DMS53 (cell line): ENCODE measurements at regions not wholly inside any gene's neighbourhood (a gene's known extent, or its start where the extent isn't known, plus 50 kb on each side); places are given as distances from the start of the nearest gene placed in this dataset.
"Not testable (repeated sequence)": the region's sequence is repeated elsewhere in the genome, so short reads cannot be mapped to it uniquely, and the experiment has no call there.

Source experiments
- DNase-seq: peaks from one replicate; lab custom pipeline; 2025; lab: John Stamatoyannopoulos, UW

DNA sequence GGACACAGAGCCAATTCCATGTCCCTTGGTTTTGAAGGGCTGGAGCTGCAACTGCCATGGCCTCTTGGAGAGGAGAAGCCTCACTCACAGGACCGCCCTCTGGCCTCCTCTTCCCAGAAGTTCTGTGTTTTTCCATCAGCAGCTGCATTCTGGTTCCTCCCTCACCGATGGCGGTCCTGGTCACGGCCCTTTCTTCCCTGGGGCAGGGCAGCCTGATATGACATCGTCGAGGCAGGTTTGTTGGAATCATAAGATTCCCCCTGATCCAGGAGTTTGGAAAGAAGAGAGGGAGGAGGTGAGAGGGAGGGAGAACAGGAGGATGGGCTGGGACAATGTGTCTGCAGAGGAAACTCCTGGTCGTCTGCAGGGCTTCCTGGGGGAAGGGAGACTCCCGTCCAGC is 82.7 kb upstream of the PDZD8 start:
- DNase-seq = no peak

DNA sequence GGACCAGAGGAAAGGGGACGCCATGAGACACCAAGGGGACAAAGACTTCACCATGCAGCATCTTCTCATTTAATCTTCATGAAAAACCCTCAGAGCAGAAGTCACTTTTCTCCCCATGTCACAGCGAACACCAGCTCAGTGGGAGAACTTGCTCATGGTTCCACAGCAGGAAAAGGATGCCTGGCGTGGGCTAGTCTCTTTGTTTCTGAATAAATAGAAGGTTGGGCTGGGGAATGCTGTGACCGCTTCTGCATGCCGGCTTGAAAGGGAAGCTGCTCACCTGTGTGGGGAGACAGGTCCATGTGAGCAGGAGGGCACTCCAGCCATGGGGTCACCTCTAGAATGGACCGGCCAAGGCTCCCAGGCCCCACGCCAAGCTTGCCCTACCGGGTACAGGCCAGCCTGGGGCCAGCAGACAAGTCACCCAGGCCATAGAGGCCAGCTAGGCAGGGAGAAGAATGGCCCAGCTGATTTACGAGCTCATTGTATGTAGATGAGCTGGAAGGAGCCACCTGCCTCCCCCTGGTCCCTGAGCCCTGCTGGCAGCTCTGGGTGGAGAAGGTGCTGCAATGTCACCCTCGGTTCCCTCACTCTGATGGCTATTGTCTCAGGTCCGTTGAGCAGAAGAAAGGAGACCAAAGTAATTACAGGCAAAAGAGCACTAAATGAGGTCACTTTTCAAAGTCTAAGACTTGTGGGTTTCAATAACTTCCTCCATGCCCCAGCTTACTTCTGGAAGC is 82.0 kb upstream of the PDZD8 start:
- no peak for DNase-seq

DNA sequence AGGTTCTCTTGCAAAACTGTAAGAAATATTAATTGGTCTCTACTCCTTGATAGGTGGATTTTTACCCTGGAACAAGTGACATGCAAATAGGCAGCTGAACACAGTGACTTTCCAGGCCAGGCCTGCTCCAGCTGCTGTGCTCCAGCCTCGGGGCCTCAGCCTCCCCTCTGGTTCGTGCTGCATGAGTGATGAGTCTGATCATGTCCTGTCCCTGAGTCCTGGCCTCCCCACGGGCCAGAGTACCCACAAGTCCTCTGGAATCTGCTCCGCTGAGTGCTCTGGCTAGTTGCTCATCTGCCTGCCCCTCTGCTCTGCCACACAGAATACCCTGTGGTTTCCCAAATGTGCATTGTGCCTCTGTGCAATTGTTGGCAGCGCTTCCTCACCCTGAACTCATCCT is 80.1 kb upstream of the PDZD8 start:
- DNase-seq = no peak

DNA sequence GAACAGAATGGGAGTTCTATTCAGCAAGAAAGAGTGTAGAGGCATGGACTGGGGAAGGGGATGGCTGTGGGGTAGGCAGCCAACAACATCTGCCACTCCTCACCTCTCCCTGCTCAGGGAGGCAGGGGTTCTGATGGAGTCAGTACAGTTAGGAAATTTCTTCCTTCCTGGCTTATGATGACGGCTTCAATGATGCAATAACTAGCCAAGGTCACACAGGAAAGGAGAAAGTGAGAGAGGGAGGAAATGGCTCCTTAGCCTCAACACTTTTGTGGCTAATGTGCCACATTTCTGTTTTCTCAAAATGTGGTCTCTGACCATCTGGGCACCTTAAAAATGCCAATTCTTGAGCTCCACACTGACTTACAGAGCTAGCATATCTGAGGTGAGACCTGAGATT is 79.3 kb upstream of the PDZD8 start:
- DNase-seq = no peak

DNA sequence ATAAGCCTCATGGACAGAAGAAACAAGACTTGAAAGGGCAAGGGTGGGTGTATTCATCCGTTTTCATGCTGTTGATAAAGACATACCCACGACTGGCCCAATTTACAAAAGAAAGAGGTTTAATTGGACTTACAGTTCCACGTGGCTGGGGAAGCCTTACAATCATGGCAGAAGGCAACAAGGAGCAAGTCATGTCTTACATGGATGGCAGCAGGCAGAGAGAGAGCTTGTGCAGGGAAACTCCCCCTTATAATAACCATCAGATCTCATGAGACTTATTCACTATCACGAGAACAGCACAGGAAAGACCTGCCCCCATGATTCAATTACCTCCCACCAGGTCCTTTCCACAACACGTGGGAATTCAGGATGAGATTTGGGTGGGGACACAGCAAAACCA is 78.2 kb upstream of the PDZD8 start:
- DNase-seq = not testable (repeated sequence)

DNA sequence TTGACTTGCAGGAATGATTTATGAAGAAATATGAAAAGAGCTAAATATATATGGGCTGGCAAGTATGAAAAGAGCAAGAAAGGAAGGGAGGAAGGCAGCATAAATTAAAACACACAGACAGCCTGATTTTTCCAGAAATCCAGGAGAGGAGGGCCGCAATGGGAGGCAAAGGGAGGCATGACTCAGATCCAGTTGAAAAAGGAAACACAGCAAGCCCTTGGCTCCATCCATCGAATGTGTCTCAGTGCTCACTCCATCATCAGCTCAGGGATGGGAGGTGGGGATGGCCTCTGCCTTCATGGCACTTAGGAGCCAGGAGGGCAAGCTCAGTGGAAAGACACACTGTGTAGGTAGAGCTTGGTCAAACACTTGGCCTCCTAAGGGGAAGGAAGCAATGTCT is 75.7 kb upstream of the PDZD8 start:
- DNase-seq = no peak

DNA sequence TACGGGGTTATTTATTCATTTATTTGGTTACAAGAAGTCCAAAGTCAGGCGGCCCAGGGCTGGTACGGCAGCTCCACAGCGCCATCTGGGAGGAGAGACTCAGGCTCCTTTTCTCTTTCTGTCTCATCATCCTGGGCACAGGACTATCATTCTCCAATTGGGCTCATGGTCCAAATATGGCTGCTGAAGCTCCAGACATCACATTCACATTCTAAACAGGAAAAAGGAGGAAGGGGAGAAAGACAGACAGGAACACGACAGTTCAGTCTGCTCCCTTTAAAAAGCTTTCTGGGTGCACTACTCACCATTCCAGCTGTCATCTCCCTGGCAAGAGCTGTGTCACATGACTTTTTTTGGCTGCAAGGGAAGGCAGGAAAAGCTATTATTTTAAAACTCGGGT is 74.4 kb upstream of the PDZD8 start:
- no peak for DNase-seq

DNA sequence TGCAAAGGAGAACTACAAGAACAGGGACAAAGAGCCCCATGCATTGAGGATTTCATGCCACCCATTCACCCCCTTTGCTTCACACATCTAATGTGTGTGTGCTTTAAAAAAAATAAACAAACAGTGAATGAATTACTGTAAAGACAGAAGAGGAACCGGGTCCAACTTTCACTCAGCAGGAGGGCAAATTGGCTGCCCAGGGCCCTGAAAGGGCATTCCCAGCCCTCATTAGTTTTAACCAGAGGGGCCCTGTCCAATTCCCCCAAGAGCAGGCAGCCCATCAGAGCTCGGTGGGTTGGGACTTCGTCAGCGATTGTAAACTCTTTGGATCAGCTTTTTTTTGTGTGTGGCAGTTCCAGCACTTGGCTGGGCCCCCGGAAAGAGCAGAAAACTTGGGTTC is 73.6 kb upstream of the PDZD8 start:
- no peak for DNase-seq

DNA sequence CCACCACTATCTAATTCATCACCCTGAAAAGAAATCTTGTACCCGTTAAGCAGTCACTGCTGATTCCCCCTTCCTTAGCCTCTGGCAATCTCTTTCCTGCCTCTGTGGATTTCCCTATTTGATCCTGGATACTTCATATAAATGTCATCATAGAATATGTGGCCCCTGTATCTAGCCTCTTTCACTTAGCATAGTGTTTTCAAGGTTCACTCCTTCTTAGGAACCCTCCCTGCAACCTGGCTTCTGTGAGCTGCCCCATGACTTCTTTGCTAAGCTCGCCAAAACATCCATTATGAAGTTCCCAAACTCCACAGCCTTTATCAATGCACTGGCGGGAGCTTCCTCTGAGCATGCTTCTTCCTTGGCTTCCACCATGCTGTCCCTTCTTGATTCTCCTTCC is 70.8 kb upstream of the PDZD8 start:
- no peak for DNase-seq

DNA sequence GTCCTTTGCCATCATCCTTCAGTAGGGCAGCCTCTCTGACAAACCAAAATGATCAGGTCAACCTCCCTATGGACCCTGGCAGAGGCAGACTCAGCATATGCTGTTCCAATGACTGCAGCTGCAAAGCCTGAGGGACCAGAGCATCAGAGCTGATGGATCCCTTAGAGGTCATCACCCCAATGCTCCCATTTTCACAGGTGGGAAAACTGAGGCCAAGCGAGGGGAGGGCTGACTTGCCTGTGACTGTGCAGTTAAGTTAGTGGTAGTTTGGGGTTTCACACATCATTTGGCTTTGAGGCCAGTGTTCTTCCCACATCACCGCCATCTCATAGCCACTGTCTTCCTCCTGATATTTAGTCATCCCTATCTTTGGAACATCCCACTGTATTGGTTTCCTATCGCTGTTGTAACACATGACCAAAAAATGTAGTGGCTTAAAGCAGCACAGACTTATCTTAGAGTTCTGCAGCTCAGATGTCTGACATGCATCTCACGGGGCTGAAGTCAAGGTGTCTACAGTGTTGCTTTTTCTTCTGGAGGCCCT is 69.3 kb upstream of the PDZD8 start:
- no peak for DNase-seq

DNA sequence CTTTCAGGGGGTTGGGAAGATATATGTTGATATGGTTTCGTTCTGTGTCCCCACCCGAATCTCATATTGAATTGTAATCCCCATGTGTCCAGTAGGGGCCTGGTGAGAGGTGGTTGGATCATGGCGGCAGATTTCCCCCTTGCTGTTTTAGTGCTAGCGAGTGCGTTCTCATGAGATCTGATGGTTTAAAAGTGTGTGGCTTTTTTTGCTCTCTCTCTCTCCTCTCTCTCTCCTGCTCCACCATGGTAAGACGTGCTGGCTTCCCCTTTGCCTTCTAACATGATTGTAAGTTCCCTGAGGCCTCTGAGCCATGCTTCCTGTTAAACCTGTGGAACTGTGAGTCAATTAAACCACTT is 68.4 kb upstream of the PDZD8 start:
- DNase-seq = no peak

DNA sequence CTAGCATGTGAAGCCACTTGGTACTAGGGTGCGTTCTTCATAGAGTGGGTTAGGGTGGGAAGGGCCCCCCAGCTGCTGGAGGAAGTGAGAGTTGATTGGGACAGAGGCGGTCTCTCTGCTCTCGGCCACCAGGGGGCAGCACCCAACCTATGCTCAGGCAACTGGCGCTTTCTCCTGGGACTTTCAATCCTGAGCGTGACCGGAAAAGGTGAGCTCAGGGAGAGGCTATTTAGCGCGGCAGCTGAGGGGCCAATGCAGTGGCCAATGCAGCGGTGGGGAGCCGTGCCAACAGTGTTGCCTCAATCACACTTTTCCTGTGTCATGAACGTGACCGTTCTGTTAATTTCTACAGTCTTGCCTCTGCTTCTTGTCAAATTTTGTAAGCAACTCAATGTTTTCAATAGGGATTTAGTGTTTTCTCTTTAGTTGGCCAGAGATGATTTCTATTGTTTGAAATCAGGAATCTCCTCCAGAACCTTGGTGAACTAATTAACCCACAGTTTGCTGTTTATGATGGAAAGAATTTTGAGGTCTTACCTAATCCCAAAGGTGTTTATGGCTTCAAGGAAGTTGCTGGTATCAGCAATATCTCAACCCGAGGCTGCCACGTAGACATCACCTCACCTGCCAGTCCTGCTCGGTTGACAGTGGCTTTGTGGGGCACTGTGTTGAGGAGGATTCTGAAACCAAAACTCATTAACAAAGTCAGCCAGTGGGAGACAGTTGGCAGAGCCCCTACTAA is 67.9 kb upstream of the PDZD8 start:
- DNase-seq = peak; percentile 88

DNA sequence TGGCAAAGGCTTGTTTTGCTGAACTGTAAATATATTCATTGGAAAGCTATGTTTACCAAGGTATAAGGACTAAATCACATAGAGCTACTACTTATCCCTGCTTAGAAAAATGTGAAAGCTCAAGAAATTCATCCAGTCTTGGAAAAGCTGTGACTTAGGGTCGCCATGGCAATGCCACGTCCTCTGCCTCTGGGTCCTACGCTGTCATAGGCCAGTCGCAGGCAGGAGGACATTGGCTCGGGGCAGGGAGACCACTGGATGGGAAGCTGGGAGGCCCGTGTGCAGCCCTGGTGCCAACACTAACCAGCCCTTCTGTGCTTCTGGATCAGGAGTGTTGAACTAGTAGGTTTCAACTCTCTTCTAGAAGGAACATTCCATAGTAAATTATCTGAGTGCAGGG is 67.3 kb upstream of the PDZD8 start:
- no peak for DNase-seq

DNA sequence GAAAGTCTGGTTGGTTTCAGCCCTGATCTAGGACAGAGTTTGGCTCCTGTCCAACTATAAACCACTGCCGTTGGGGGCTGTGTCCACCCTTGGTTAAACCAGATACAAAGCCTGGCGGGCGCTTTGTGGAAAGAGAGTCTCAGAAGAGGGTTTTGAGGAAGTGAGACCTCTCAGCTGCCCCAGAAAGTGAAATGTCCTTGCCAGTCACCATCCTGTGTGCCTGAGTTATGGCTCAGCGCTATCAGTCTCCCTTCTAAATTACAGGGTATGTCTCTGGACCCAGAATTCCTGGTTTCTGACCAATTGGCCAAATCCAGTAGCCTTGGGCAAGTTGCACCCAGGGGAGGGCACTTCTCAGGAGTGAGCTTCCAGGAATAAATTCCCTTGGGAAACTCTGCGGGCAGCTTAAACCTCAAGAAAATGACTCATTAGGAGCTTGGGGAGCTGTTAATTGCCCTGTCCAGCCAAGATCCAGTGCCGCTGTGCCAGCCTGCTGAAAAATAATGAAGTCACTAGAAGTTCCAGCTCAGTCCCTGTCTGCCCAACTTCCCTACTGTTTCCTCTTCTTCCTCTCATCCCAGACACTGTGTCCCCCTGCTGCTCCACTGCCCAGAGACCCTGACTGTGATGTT is 66.7 kb upstream of the PDZD8 start:
- no peak for DNase-seq

DNA sequence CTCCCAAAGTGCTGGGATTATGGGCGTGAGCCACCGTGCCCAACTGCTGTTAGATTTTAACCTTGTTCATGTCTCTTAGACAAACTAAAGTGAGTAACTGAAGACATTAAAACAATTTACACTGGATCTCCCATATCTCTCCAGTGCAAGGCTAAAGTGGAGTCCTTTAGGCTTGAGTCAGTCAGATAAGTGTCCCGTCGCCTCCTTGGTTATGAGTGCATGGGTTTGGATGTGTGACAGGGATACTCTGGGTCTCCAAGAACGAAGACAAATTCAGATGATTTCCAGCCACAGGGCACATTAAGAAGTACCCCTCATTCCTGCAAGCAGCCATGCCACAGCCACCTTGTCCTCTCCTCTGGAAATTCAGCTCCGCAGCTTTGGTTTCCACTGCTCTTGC is 66.1 kb upstream of the PDZD8 start:
- DNase-seq = no peak

DNA sequence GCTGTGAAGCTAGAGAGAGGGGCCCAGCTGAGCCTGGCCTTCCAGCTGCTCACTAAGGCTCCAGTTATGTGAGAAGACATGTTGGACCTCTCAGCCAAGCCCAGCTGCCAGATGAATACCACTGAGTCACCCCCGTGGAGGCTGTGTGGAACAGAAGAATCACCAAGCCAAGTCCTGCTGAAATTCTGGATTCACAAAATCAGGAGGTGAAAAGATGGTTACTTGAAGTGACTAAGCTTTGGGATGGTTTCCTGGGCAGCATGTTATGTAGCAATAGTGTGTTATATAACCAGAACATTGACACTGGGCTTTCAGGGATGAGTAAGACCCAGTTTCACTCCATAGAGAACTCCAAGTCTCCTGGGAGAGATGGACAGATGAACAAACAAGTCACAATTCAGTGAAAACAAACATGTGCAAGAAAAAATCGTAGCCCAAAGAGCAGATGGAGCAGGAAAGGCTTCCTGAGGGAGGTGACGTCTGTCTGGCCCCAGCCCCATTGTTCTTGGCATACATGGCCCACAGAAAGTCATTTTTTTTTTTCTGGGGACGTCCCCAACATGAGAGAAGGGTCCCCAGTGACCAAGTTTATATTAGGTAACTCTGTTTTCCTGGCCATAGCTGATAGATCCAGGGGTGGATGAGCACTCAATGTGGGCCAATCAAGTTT is 64.1 kb upstream of the PDZD8 start:
- DNase-seq = peak; percentile 42

DNA sequence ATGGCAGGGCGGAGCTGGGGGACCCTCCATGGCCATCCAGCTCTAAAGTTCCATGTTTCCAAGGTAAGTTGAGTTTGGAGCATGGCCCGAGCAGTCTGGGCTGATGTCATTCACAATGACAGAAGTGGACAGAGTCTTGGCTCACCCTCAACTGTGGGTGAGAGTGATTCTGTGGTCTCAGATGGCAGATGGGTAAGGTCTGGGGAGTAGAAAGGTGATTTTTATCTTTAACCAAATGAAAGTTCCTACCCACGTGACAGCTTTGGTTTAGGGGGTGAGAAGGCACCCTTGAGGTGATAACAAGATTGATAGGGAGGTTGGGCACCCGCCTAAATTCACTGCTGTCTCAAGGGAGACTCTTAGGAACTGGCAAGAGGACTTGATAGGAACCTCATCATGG is 57.6 kb upstream of the PDZD8 start:
- no peak for DNase-seq

DNA sequence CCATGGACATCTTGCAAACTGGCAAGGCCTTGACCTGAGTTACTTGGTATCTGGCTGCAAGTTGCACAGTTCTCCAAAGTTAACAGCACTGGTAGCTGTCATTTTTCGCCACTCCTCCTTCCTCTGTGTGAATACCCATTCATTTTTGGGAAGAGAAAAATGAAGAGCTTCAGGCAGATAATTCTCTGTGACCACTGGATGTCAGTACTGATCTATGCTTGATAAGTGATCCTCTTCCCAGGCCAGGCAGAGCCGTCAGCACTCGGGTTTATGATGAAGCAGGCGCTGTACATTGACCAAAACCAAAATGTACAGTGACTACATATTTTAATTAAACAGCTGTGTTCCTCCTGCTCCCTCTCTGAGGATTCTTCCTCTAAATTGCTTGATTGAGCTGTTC is 55.9 kb upstream of the PDZD8 start:
- DNase-seq = peak; percentile 23

DNA sequence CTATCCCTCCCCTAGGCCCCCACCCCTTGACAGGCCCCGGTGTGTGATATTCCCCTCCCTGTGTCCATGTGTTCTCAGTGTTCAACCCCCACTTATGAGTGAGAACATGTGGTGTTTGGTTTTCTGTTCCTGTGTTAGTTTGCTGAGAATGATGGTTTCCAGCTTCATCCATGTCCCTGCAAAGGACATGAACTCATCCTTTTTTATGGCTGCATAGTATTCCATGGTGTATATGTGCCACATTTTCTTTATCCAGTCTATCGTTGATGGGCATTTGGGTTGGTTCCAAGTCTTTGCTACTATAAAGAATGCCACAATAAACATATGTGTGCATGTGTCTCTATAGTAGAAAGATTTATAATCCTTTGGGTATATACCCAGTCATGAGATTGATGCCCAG is 55.3 kb upstream of the PDZD8 start:
- DNase-seq = not testable (repeated sequence)

DNA sequence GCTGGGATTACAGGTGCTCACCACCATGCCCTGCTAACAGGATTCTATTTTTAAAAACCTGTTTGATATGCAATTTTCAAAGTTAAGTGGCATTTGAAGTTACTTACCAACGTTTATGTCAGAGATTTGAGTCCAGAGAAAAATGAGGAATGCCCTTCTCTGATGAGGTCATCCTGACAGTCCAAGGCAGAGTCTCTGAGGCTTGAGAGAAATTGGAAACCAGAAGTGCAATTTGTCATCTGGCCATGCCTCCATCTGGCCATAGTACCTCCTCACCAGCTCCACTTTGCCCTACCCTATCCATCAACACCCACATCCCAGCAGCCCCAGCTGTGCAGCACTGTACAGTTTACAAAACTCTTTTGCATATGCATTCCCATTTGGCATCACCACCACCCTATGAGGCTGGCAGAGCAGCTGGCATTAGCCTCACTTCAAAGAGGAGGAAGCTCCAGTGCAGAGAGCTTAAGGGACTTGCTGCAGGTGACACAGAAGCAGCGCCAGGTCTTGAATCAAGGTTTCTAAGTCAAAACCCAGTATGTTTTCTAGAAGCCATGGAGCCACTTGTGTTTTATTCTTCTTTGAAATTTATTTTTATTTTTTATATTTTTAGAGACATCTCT is 54.5 kb upstream of the PDZD8 start:
- no peak for DNase-seq

DNA sequence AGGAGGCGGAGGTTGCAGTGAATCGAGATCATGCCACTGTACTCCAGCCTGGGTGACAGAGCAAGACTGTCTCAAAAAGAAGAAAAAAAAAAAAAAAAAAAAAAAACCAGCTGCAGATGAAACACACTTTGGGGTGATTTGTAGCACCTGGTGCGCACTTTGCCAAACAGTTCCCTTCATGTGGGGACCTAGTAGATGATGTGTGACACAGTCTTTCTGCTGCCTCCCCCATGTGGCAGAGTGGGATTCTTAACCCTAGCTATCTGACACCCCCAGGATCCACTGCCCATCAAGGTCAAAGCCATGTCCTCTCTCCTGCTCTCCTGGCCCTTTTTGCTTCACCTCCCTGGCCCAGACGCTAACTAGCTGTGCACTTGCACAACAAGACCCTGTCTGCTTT is 52.1 kb upstream of the PDZD8 start:
- no peak for DNase-seq

DNA sequence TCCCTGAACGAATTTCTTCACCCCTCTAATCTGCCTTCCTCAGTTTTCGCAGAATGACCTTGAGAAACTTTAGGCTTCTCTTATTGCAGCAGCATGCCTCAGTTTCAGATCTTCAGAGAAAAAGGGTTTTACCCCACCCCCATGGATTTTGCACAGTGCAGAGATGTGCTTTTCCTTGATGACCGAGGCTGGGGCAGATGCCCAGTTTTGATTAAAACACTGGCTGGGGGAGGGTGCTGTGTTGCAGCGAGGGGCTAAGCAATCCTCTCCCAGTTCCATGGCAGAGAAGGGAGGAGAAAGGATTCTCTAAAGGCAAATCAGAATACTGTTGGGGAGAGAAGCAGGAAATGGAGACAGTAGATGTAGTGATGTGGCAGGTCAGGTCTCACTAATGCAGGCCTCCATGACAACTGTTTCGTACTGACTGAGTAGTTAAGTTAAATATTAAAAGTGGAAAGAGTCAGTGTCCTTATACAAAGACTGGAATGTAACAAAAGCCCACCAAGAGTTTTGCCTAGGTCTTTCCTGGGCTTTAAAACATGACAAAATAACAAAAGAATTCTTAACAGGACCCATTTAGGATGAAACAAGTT is 50.8 kb upstream of the PDZD8 start:
- no peak for DNase-seq
